Ammon's horn (tissue), 1 donor: ENCODE measurements at regions not wholly inside any gene's neighbourhood (a gene's known extent, or its start where the extent isn't known, plus 50 kb on each side); places are given as distances from the start of the nearest gene placed in this dataset.

Experiments used
- DNase-seq: peaks from one replicate; pipeline ENCODE4 v3.0.0-alpha.2; 2016; ENCODE audit warnings: low spot score

GRCh38 chr14:38512236-38512635, 256.3 kb upstream of the CLEC14A start:
- DNase-seq = no peak

DNA sequence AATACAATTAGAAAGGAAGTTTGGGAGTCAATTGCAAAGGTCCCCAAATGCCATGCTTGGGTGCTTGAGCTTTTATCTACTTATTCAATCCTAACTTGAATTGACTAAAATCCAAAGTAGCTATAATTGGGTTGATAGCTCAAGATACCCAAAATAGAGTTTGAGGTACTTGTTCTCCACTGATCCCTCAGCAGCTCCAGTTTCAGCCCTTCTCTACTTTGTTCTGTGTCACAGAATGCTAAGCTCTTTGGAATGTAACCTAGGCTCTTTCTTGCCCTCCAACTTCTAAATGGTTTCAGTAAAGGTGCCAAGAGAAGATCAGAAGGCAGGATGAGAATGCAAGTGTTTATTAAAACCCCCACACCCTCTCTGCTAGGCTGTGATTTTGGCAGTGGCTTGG, 251.4 kb upstream of the CLEC14A start:
- no peak for DNase-seq

DNA sequence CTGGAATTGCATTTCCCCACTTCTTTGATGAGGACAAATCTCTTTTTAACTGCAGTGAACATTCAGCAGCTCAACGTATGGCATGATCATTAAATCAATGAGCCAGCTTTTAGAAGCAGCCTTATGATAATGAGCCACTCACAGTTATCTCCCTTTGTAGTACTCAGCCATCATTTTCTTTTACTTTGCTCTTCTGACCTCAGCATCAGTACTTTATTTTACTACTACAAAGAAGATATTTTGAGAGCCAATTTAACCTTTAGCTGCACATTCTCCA, 250.0 kb upstream of the CLEC14A start:
- DNase-seq = no peak

GRCh38 chr14:38505221-38505972, 249.5 kb upstream of the CLEC14A start:
- DNase-seq = no peak

DNA sequence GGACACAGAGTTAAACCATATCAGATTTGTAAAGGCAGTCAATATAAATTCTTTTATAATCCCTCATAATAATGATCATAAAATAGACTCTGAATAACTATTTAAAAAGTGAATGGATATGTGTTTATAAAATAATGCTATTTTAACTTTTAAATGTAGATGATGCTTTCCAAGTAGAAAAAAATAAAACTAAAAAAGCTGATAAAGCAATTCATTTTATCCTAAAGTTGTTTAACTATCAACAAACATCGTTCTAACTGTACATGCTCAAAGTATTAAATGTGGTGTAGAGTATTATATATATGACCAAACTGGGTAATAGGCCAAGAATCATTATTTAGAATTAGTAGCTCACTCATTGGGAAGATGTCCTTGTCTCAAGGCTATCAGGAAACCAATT, 248.3 kb upstream of the CLEC14A start:
- no peak for DNase-seq

GRCh38 chr14:38502239-38502638, 246.3 kb upstream of the CLEC14A start:
- no peak for DNase-seq

DNA sequence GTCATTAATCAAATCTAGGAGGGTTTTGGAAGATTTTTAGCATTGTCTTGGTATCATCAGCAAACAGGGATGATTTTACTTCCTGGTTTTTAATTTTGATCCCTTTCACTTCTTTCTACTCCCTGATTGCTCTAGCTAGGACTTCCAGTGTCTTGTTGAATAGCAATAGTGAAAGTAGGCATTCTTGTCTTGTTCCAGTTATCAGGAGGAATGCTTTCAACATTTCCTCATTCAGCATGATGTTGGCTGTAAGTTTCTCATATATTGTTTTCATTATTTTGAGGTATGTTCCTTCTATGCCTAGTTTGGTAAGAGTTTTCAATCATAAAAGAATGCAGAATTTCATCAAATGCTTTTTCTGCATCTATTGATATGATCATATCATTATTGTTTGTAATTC, 244.2 kb upstream of the CLEC14A start:
- DNase-seq = no peak

GRCh38 chr14:38496092-38496491, 240.2 kb upstream of the CLEC14A start:
- DNase-seq = no peak

DNA sequence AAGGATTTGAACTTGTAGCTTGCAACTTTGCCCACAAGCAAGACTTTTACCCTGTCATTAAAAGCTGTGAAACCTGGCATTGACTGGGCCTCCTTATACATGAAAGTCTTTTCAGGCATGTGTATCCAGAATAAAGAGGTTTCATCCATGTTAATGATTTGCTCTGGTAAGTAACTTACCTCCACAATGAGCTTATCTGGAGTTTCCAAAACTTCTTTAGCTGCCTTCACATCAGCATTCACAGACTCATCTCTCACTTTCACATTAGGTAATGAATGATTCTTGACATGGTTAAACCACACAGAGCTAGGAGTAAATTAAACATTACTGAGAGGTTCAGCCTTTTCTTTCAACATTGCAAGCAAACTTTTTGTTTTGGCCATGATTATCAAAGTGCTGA, 234.4 kb upstream of the CLEC14A start:
- DNase-seq = no peak

- no peak for DNase-seq
These were observed 229.1 kb upstream of the CLEC14A start for GRCh38 chr14:38485026-38485425.

DNA sequence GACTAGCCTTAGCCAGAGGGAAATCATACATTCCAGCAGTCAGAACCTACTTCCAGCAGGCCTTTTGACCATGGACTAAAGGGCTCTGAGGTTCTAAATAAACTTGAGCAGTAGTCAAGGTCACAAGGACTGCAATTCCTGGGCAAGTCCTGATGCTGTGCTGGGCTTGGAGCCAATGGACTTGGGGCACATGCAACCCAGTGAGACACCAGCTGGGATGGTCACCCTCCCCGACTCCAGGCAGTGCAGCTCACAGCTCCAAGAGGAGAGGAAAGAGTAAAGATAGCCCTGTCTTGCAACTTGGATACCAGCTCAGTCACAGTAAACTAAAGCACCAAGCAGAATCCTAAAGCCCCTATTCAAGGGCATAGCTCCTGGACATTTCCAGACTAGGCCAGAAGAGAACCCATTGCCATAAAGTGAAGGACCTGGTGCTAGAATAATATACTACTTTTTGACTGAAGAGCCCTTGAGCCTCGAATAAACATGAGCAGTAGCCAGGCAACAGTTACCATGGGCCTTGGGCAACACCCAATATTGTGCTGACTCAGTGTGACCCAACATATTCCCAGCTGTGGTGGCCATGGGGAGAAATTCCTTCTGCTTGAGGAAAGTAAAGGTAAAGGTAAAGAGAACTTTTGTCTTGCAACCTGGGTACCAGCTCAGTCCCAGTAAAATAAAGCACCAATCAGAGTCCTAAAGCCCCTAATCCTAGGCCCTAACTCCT, 226.2 kb upstream of the CLEC14A start:
- DNase-seq = no peak

GRCh38 chr14:38469156-38469555, 213.3 kb upstream of the CLEC14A start:
- DNase-seq = no peak

GRCh38 chr14:38442208-38442607, 186.3 kb upstream of the CLEC14A start:
- no peak for DNase-seq

DNA sequence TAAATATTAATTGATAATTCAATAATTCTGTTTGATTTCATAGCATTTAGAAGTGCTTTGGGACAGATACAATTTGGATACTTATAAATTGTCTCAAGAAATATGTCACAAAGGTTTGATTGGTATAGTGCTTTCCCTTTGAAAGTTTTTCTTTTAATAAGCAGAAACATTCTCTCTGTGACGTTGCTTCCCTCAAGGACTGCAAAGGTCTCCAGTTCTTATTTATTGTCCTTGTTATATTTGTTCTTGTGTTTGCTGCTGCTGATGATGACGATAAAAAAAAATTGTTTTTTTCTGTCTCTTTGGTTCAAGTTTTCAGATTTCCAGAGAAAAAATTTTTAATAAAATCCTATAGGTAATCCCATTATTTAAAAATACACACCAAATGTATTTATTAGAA, 176.3 kb upstream of the CLEC14A start:
- DNase-seq = no peak

- no peak for DNase-seq
These were observed 175.3 kb upstream of the CLEC14A start for GRCh38 chr14:38431156-38431555.

- DNase-seq = no peak
These were observed 174.6 kb upstream of the CLEC14A start for GRCh38 chr14:38430522-38430921.

GRCh38 chr14:38425324-38425976, 169.6 kb upstream of the CLEC14A start:
- DNase-seq = no peak

DNA sequence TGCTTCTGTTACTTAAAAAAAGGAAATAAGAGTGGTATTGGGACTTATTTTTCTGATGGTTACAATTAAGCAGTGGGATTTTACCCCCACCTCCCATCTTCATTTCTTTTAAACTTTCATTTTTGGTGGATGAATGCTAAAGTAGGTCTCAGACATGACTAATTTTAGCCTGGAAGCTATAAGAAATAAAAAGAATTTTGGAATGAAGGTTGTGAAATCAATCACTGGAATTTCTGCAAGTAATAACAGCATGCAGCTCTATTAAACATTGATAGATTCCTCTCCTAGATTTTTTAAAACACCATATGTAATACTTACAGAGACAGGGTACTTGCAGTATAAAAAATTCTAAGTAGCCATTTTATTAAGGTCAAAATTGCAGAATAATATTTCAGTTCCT, 164.2 kb upstream of the CLEC14A start:
- DNase-seq = no peak

DNA sequence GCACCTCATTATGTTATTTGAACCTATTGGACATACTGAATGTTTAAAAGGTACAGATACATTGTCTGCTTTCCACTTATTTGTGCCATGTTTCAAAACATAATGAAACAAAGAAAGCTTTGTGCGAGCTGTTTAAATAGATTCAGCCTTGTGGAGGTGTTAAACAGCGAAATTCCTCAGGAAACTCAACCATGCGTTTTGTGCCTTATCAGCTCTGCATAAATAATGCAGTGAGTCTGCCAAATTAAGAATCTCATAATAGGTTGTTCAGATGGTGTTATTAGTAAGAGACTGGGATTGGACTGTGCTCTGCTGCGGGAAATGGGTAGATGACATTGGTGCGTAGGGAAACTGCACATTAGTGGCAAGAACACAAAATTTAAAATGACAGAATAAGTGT, 163.7 kb upstream of the CLEC14A start:
- peak; percentile 20 for DNase-seq

DNA sequence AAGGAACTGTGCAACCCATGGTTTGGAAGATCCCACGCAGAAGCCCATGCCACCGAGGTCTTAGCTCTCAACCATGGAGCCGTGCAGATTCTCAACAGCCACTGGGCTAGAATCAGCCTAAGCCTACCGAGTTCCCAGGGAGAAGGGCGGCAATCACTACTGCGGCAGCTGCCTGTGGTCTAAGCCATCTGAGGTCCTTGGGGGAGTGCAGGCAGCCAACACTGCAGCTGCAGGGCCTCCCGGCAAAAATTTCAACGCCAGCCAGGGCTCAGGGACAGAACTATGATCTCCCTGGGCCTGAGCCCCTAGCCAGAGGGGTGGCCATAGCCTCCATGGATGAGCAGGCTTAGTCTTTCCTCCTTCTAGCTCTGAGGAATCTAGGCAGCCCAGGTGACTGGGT, 156.8 kb upstream of the CLEC14A start:
- no peak for DNase-seq

DNA sequence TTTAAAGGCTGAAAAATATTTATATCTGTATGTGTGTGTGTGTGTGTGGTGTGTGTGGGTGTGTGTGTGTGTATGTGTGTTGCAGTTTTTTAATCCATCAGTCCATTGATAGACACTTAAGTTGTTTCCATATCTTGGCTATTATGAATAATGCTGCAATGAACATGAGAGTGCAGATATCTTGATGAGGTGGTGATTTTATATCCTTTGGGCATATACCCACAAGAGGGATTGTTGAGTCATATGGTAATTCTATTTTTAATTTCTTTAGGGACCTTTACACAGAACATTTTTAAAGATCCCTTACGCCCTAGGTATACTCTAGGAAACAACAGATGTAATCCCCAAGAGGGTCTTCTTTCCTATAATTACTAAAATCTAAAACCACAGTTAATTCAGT, 154.5 kb upstream of the CLEC14A start:
- no peak for DNase-seq

- no peak for DNase-seq
These were observed 153.3 kb upstream of the CLEC14A start for GRCh38 chr14:38409071-38409705.
